GM04503 (cell line): ENCODE measurements at regions not wholly inside any gene's neighbourhood (a gene's known extent, or its start where the extent isn't known, plus 50 kb on each side); places are given as distances from the start of the nearest gene placed in this dataset.
A peak's percentile ranks its signal among the peaks of the same experiment; 100 is the strongest.
"Not testable (repeated sequence)": the region's sequence is repeated elsewhere in the genome, so short reads cannot be mapped to it uniquely, and the experiment has no call there.

ENCODE experiments used
- DNase-seq: peaks from one replicate; pipeline ENCODE4 v3.0.0-alpha.2; 2012; ENCODE audit warnings: low read depth

DNA sequence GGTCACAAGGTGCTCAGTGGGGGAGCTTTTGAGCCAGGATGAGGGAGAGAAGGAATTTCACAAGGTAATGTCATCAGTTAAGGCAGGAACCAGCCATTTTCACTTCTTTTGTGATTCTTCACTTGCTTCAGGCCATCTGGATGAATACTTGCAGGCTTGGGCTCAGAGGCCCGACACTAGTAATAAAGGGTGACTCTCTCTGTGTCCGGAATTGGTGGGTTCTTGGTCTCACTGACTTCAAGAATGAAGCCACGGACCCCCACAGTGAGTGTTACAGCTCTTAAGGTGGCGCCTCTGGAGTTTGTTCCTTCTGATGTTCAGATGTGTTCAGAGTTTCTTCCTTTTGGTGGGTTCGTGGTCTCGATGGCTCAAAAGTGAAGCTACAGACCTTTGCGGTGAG, 131.8 kb upstream of the RXFP2 start:
- DNase-seq = not testable (repeated sequence)

GRCh38 chr13:31608780-31609179, 130.5 kb upstream of the RXFP2 start:
- not testable (repeated sequence) for DNase-seq

GRCh38 chr13:31610270-31610998, 128.9 kb upstream of the RXFP2 start:
- no peak for DNase-seq

GRCh38 chr13:31611214-31611613, 128.1 kb upstream of the RXFP2 start:
- DNase-seq = no peak

DNA sequence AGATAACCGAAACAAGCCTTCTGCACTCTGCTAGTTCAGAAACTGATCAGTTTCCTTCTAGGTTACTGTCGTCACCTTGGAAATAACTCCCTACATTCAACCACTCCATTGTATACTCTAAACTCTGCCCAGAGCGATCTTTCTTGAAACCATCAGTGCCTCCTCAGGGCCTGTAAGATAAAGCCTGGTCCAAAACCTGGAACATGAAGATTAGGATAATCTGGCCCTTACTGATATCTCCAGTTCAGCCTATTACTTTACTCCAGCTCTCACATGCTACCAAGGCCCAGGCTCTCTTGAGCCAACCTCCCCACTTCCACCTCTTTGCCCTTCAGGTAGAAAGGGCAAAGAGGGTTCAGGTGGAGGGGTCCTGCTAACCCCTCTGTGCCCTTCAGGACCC, 125.3 kb upstream of the RXFP2 start:
- no peak for DNase-seq

DNA sequence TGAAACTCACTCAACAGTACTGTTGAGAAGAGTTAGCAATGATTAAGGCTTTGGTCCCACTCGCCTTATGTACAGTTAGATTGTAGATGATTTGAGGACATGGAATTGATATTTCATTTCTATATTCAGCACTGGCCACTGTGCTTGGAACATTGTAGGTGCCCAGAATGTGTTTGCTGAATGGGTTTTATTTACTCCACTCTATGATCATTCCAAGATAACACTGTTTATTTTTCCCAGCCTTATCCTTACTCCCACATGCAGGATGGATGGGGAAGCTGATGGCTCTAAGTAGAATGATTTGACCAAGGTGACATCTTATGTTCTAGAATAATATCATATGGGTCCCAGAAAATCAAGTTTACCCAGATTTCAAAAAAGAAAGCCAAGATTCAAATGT, 124.6 kb upstream of the RXFP2 start:
- no peak for DNase-seq

GRCh38 chr13:31625115-31625514, 114.2 kb upstream of the RXFP2 start:
- no peak for DNase-seq

DNA sequence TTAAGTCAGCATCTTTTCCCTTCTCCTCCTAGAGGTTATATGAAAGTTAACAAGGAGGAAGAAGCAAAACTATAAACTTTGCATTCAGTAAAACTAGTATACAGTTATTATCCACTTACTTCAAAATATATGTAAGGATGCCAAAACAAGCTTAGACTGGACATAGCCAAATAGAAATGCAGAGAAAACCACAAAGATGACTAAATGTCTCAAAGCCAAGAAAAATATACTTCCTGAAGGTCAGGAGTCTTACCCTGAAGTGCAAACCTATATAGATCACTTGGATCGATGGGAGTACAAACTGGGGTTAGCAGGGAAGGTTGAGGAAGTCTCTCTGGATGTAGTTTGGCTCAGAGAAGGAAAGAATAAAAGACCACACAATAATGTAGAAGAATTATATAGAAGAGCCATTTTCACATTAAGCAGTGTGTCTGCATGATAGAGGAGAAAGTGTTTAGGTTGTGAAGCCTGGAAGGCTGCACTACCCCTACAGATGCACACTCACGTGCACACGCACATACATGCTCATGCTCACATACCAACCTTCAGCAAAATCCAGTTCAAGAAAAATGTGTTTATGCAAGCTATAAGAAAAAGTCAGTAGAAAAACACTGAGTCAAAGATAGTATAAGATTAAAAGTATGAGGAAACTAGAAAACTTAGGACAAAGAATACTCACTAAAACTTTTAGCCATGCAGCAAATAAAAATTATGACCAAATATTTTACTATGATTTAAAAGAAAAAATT, 112.1 kb upstream of the RXFP2 start:
- DNase-seq = no peak

DNA sequence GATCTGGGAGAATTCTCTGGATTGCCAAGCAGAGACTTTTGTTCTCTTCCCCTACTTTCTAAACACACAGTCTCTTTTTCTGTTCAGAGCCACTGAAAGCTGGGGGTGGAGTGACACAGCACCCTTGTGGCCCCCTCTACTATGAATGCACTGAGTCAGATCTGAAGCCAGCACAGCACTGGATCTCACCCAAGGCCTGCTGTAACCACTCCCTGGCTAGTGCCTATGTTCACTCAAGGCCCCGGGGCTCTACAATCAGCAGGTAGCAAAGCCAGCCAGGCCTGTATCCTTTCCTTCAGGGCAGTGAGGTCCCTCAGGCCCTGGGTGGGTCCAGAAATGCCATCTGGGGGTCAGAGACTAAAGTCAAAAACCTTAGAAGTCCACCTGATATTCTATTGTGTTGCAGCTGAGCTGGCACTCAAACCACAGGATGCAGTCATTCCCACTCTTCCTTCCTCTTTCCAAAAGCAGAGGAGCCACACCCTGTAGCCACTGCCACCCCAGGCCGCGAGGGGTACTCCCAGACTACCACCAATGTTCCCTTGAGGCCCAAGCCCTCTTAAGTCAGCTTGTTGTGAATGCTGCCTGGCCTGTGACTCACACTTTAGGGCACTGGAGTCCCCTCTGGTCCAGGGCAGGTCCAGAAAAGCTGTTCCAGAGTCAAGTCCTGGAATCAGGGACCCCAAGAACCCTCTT, 110.1 kb upstream of the RXFP2 start:
- no peak for DNase-seq

- DNase-seq = no peak
Observed at GRCh38 chr13:31631071-31631470, 108.3 kb upstream of the RXFP2 start.

GRCh38 chr13:31631746-31632145, 107.6 kb upstream of the RXFP2 start:
- DNase-seq = no peak

GRCh38 chr13:31638577-31638976, 100.7 kb upstream of the RXFP2 start:
- peak; percentile 45 for DNase-seq

DNA sequence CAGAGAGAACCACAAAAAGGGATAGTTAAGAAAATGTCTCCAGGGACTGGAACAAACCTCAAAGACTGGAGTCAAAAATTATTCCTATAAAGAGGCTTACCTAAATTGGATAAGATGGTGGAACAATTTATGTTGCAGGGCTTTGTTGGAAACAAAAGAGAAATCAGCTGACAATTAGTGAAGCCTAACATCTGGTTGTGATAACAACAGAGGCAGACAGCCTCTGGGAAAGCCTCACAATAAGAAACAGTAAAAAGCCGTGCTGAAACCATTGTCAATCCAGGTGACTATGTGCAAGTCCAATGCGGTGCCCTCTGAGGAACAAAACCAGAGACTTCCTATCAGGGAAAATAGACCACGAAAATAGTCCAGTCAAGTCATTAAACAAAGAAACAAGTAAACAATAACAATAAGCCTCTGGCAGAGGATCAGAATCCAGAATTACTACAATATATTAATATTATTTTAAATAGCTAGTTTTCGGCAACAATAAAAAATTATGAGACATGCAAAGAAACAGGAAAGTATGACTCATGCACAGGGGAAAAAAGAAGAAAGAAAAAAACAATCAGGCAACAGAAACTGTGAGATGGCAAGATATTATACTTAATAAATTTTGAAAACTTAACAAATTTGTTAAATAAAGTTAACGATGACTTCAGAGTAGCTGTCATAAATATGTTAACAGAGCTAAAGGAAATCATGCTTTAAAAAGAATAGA, 99.7 kb upstream of the RXFP2 start:
- no peak for DNase-seq

- DNase-seq = no peak
Observed at GRCh38 chr13:31649766-31650165, 89.6 kb upstream of the RXFP2 start.

DNA sequence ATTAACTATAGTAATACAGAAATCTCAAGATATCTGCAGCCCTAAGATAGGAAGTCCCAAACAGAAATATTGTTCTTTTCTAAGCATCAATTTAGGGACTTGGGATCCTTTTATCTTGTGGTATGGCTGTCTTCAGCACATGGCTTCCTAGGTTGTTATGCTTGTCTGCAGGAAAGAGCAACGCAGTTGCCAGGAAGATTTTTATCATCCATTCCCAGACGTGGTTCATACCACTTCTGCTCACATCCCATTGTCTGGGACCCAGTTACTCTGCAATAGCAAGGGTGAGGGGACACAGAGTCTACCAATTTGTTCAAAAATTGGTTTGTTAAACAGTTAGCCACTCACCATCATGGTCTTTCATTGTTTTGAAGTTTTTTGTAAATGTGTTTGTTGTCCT, 85.6 kb upstream of the RXFP2 start:
- no peak for DNase-seq

DNA sequence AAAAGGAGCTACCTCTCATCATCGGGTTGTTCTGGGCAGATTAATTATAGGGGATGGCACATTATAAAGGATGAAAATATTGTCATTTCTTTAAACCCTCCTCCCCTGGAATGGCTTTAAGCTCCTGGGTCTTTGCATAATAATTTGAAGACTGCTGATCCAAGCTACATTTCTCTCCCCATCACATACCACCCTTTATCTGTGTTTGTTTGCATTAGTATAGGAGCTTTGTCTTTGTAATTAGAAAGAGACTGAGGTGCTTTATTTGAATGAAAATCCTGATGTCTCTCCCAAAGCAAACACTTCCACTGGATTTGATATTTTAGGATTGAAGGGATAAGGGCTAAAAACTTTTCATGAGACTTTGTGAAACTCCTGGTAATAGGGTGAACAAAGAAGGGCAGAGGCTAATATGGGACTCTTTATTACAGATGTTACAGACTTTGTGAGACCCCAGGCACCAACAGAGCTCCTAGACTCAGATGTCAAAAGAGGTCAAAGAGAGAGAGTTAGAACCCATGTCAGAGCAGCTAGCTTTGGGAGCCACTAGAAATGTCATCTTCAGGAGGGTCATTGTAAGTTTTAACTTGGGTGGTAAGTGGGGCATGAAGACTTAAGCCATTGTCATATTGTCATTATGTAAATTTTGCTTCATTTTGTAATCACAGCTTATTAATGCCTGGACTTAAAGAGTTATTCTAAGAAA, 75.3 kb upstream of the RXFP2 start:
- DNase-seq = no peak

- DNase-seq = no peak
Observed at GRCh38 chr13:31670831-31671617, 68.3 kb upstream of the RXFP2 start.

GRCh38 chr13:31674051-31674450, 65.3 kb upstream of the RXFP2 start:
- DNase-seq = no peak

- no peak for DNase-seq
Observed at GRCh38 chr13:31675440-31675953, 63.8 kb upstream of the RXFP2 start.

DNA sequence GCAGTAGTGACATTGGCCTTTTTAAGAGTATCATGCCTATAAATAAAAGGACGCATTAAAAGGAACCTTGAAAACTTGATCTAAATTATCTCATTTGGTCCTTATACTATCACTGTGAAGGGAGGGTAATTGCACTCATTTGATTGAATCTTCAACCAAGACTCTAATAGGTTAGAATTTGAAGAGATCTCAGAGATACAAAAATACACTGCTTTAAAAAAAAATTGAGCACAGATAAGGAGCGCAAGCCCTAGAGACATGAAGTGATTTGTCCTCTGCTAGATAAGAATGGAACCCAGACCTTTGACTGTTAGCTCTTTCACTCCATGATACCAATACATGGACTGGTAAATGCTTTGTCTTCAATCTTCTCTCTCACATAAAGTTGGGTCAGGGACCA, 58.2 kb upstream of the RXFP2 start:
- DNase-seq = no peak

GRCh38 chr13:31684466-31684865, 54.9 kb upstream of the RXFP2 start:
- no peak for DNase-seq
